SK-N-SH treated with all-trans-retinoic acid at 6 μM for 48 hours (cell line): ENCODE measurements at regions not wholly inside any gene's neighbourhood (a gene's known extent, or its start where the extent isn't known, plus 50 kb on each side); places are given as distances from the start of the nearest gene placed in this dataset.

Experiments
- ATAC-seq: fragments of 200-7000 bp; cut with Tn5 transposase; 3 replicates; pipeline ENCODE4 v1.9.1; 2020; ENCODE audit warnings: mild to moderate bottlenecking, moderate library complexity
- ARNTL ChIP-seq: fragments of 450-650 bp; formaldehyde crosslinking; IDR thresholded peaks from 2 replicates; pipeline ENCODE4 v1.5.0; 2020; ENCODE audit warnings: low read depth, mild to moderate bottlenecking, moderate library complexity, borderline replicate concordance
- BACH2 ChIP-seq: fragments of 250-450 bp; sonication (Bioruptor Pico); IDR thresholded peaks from 2 replicates; pipeline ENCODE4 v1.9.0; 2021; ENCODE audit warnings: mild to moderate bottlenecking, borderline replicate concordance
- CSDC2 ChIP-seq: fragments of 250-450 bp; sonication (Bioruptor Pico); IDR thresholded peaks from 2 replicates; pipeline ENCODE4 v1.5.0; 2020; ENCODE audit warnings: mild to moderate bottlenecking, moderate library complexity
- ESRRG ChIP-seq: fragments of 250-450 bp; sonication (Bioruptor Pico); IDR thresholded peaks from 2 replicates; pipeline ENCODE4 v1.6.1; 2021; ENCODE audit warnings: mild to moderate bottlenecking
- GLIS3 ChIP-seq: fragments of 250-450 bp; sonication (Bioruptor Pico); IDR thresholded peaks from 2 replicates; pipeline ENCODE4 v1.5.0; 2020; ENCODE audit warnings: mild to moderate bottlenecking, moderate library complexity
- ISL1 ChIP-seq: fragments of 250-450 bp; sonication (Bioruptor Pico); IDR thresholded peaks from 2 replicates; pipeline ENCODE4 v2.1.2; 2022; ENCODE audit warnings: mild to moderate bottlenecking, moderate library complexity
- OSR1 ChIP-seq: fragments of 250-450 bp; sonication (Bioruptor Pico); IDR thresholded peaks from 2 replicates; pipeline ENCODE4 v1.8.0; 2022; ENCODE audit warnings: moderate library complexity, mild to moderate bottlenecking, inconsistent platforms
- PATZ1 ChIP-seq: fragments of 250-450 bp; sonication (Bioruptor Pico); IDR thresholded peaks from 2 replicates; pipeline ENCODE4 v1.8.0; 2020; ENCODE audit warnings: mild to moderate bottlenecking, moderate library complexity, borderline replicate concordance
- PPARA ChIP-seq: fragments of 250-450 bp; sonication (Bioruptor Pico); IDR thresholded peaks from 2 replicates; pipeline ENCODE4 v1.5.0; 2020; ENCODE audit warnings: mild to moderate bottlenecking, borderline replicate concordance
- SNAI2 ChIP-seq: fragments of 250-450 bp; sonication (Bioruptor Pico); IDR thresholded peaks from 2 replicates; pipeline ENCODE4 v1.5.0; 2020; ENCODE audit warnings: mild to moderate bottlenecking, moderate library complexity
- TCF4 ChIP-seq: fragments of 250-450 bp; sonication (Bioruptor Pico); IDR thresholded peaks from 2 replicates; pipeline ENCODE4 v1.8.0; 2021; ENCODE audit warnings: mild to moderate bottlenecking, moderate library complexity, borderline replicate concordance
- TOX ChIP-seq: fragments of 250-450 bp; sonication (Bioruptor Pico); IDR thresholded peaks from 2 replicates; pipeline ENCODE4 v1.8.0; 2021; ENCODE audit warnings: mild to moderate bottlenecking, moderate library complexity, borderline replicate concordance
- ZC3H10 ChIP-seq: fragments of 250-450 bp; sonication (Bioruptor Pico); IDR thresholded peaks from 2 replicates; pipeline ENCODE4 v1.5.1; 2021; ENCODE audit warnings: mild to moderate bottlenecking, moderate library complexity
- ZFP3 ChIP-seq: fragments of 250-450 bp; sonication (Bioruptor Pico); IDR thresholded peaks from 2 replicates; pipeline ENCODE4 v1.5.0; 2020; ENCODE audit warnings: mild to moderate bottlenecking, moderate library complexity
- ZFP30 ChIP-seq: fragments of 450-650 bp; formaldehyde crosslinking; IDR thresholded peaks from 2 replicates; pipeline ENCODE4 v1.5.0; 2022; ENCODE audit warnings: mild to moderate bottlenecking, moderate library complexity
- ZNF565 ChIP-seq: fragments of 450-650 bp; formaldehyde crosslinking; conservative IDR thresholded peaks from 2 replicates; pipeline ENCODE4 v1.5.0; 2020; ENCODE audit warnings: low read depth, mild to moderate bottlenecking, moderate library complexity
- ZNF8 ChIP-seq: fragments of 450-650 bp; formaldehyde crosslinking; IDR thresholded peaks from 2 replicates; pipeline ENCODE4 v1.5.0; 2020; ENCODE audit warnings: mild to moderate bottlenecking, moderate library complexity
- TF ChIP-seq, protein P1 (sequence below): fragments of 250-450 bp; sonication (Bioruptor Pico); IDR thresholded peaks from 2 replicates; pipeline ENCODE4 v1.5.1; 2021; ENCODE audit warnings: mild to moderate bottlenecking, moderate library complexity
- TF ChIP-seq, protein P2 (sequence below): fragments of 250-450 bp; sonication (Bioruptor Pico); IDR thresholded peaks from 2 replicates; pipeline ENCODE4 v1.5.1; 2020; ENCODE audit warnings: low read depth, mild to moderate bottlenecking, moderate library complexity
- TF ChIP-seq, protein P3 (sequence below): fragments of 250-450 bp; sonication (Bioruptor Pico); IDR thresholded peaks from 2 replicates; pipeline ENCODE4 v1.5.0; 2020; ENCODE audit warnings: mild to moderate bottlenecking, moderate library complexity
- TF ChIP-seq, protein P4 (sequence below): fragments of 250-450 bp; sonication (Bioruptor Pico); IDR thresholded peaks from 2 replicates; pipeline ENCODE4 v1.8.0; 2021; ENCODE audit warnings: low read depth, mild to moderate bottlenecking, moderate library complexity, borderline replicate concordance

DNA sequence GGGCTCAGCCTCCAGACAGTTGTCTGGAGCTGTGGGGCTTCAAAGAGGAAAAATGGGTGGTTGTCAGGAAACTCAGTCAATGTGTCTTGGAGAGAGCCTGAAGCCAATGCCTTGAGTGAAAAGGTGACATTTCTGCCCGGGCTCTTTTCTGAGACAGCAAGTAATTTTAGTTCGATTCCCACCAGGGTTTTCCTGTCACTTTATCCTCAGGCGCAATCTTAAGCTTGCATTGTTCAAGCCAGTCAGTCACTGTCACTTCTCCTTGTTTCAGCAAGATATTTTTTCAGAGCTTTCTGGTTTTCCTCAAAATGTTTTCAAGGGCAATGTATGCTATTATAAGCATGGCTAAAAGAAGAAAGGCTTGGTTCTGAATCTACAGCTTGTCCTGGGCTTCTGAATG, 404.7 kb upstream of the SEL1L start (continued):
- no peak for TF ChIP-seq ARNTL
- no peak for TF ChIP-seq ZFP30 (CRISPR knock-in tag)
- TF ChIP-seq, all 23 proteins: peak for 0

DNA sequence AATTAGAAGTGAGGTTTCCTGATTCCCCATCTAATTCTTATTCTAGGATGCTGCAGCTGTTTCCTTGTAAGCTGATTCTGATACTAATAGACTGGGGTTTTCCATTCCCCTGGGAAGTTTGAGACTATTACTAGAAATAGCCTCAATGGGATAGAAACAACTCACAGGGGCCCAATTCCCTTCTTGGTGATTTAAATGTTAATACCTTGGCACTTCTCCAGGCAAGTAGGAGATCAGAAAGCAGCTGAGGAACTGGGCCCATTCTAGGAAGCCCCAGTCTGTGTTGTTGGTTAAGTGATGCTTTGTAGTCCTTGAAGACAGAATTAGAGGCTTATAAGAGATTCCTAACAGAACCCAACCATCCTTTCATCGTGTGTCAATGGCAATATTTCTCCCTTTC, 407.0 kb upstream of the SEL1L start:
- TF ChIP-seq PATZ1 (CRISPR knock-in tag): no peak
- no peak for TF ChIP-seq ZFP3 (CRISPR knock-in tag)
- TF ChIP-seq, protein P1, sequence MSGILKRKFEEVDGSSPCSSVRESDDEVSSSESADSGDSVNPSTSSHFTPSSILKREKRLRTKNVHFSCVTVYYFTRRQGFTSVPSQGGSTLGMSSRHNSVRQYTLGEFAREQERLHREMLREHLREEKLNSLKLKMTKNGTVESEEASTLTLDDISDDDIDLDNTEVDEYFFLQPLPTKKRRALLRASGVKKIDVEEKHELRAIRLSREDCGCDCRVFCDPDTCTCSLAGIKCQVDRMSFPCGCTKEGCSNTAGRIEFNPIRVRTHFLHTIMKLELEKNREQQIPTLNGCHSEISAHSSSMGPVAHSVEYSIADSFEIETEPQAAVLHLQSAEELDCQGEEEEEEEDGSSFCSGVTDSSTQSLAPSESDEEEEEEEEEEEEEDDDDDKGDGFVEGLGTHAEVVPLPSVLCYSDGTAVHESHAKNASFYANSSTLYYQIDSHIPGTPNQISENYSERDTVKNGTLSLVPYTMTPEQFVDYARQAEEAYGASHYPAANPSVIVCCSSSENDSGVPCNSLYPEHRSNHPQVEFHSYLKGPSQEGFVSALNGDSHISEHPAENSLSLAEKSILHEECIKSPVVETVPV (CRISPR knock-in tag): no peak
- no peak for TF ChIP-seq PPARA
- TF ChIP-seq, protein P2, sequence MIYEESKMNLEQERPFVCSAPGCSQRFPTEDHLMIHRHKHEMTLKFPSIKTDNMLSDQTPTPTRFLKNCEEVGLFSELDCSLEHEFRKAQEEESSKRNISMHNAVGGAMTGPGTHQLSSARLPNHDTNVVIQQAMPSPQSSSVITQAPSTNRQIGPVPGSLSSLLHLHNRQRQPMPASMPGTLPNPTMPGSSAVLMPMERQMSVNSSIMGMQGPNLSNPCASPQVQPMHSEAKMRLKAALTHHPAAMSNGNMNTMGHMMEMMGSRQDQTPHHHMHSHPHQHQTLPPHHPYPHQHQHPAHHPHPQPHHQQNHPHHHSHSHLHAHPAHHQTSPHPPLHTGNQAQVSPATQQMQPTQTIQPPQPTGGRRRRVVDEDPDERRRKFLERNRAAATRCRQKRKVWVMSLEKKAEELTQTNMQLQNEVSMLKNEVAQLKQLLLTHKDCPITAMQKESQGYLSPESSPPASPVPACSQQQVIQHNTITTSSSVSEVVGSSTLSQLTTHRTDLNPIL: no peak
- no peak for TF ChIP-seq CSDC2 (CRISPR knock-in tag)
- no peak for TF ChIP-seq ZNF565 (CRISPR knock-in tag)
- TF ChIP-seq BACH2 (CRISPR knock-in tag): no peak
- no peak for TF ChIP-seq ZNF8 (CRISPR knock-in tag)
- TF ChIP-seq, protein P3, sequence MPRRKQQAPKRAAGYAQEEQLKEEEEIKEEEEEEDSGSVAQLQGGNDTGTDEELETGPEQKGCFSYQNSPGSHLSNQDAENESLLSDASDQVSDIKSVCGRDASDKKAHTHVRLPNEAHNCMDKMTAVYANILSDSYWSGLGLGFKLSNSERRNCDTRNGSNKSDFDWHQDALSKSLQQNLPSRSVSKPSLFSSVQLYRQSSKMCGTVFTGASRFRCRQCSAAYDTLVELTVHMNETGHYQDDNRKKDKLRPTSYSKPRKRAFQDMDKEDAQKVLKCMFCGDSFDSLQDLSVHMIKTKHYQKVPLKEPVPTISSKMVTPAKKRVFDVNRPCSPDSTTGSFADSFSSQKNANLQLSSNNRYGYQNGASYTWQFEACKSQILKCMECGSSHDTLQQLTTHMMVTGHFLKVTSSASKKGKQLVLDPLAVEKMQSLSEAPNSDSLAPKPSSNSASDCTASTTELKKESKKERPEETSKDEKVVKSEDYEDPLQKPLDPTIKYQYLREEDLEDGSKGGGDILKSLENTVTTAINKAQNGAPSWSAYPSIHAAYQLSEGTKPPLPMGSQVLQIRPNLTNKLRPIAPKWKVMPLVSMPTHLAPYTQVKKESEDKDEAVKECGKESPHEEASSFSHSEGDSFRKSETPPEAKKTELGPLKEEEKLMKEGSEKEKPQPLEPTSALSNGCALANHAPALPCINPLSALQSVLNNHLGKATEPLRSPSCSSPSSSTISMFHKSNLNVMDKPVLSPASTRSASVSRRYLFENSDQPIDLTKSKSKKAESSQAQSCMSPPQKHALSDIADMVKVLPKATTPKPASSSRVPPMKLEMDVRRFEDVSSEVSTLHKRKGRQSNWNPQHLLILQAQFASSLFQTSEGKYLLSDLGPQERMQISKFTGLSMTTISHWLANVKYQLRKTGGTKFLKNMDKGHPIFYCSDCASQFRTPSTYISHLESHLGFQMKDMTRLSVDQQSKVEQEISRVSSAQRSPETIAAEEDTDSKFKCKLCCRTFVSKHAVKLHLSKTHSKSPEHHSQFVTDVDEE (CRISPR knock-in tag): no peak
- no peak for TF ChIP-seq ESRRG (CRISPR knock-in tag)
- TF ChIP-seq ISL1: no peak
- no peak for TF ChIP-seq TOX (CRISPR knock-in tag)
- no peak for TF ChIP-seq ZFP30 (CRISPR knock-in tag)
- TF ChIP-seq OSR1 (CRISPR knock-in tag): no peak
- TF ChIP-seq ZC3H10: no peak
- no peak for TF ChIP-seq ARNTL
- TF ChIP-seq, protein P4, sequence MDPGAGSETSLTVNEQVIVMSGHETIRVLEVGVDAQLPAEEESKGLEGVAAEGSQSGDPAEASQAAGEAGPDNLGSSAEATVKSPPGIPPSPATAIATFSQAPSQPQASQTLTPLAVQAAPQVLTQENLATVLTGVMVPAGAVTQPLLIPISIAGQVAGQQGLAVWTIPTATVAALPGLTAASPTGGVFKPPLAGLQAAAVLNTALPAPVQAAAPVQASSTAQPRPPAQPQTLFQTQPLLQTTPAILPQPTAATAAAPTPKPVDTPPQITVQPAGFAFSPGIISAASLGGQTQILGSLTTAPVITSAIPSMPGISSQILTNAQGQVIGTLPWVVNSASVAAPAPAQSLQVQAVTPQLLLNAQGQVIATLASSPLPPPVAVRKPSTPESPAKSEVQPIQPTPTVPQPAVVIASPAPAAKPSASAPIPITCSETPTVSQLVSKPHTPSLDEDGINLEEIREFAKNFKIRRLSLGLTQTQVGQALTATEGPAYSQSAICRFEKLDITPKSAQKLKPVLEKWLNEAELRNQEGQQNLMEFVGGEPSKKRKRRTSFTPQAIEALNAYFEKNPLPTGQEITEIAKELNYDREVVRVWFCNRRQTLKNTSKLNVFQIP (CRISPR knock-in tag): no peak
- TF ChIP-seq SNAI2 (CRISPR knock-in tag): no peak
- no peak for ATAC-seq

GRCh38 chr14:81942071-81942470, 408.4 kb upstream of the SEL1L start:
- no peak for ATAC-seq

GRCh38 chr14:81946375-81946774, 412.7 kb upstream of the SEL1L start:
- ATAC-seq: no peak
- TF ChIP-seq ARNTL (no peak), ISL1 (no peak), OSR1 (CRISPR knock-in tag) (no peak), PATZ1 (CRISPR knock-in tag) (no peak), ZNF565 (CRISPR knock-in tag) (no peak), TCF4 (no peak), GLIS3 (CRISPR knock-in tag) (no peak), TOX (CRISPR knock-in tag) (no peak), PPARA (no peak), CSDC2 (CRISPR knock-in tag) (no peak)
- TF ChIP-seq, protein P1 (CRISPR knock-in tag): no peak
- TF ChIP-seq, all 23 proteins: peak for 0

More at GRCh38 chr14:81942071-81942470, 408.4 kb upstream of the SEL1L start:
- TF ChIP-seq ARNTL: no peak
